Adipocyte (in vitro differentiated cells): ENCODE measurements at regions not wholly inside any gene's neighbourhood (a gene's known extent, or its start where the extent isn't known, plus 50 kb on each side); places are given as distances from the start of the nearest gene placed in this dataset.

Experiments
- DNase-seq: peaks from one replicate; pipeline ENCODE4 v3.0.0-alpha.2; 2015; ENCODE audit warnings: low read depth
- H3K27me3 ChIP-seq: replicated peaks from 2 replicates; pipeline ENCODE4 v1.7.0; 2013; ENCODE audit warnings: mild to moderate bottlenecking, low read length, moderate library complexity; ENCODE audit not compliant: control insufficient read depth, insufficient read depth
- H3K36me3 ChIP-seq: 2 replicates; pipeline ENCODE4 v1.7.0; 2013; ENCODE audit warnings: low read length, mild to moderate bottlenecking, moderate library complexity; ENCODE audit not compliant: control insufficient read depth, insufficient read depth, severe bottlenecking
- H3K4me1 ChIP-seq: 2 replicates; pipeline ENCODE4 v1.7.0; 2013; ENCODE audit warnings: mild to moderate bottlenecking, low read length, moderate library complexity; ENCODE audit not compliant: control insufficient read depth, insufficient read depth
- H3K4me3 ChIP-seq: 2 replicates; pipeline ENCODE4 v1.7.0; 2013; ENCODE audit warnings: mild to moderate bottlenecking, low read length, moderate library complexity
- H3K9ac ChIP-seq: 2 replicates; pipeline ENCODE4 v1.7.0; 2013; ENCODE audit warnings: mild to moderate bottlenecking, low read length, moderate library complexity
- H3K9me3 ChIP-seq: 2 replicates; pipeline ENCODE4 v1.7.0; 2013; ENCODE audit warnings: mild to moderate bottlenecking, low read length, moderate library complexity; ENCODE audit not compliant: control insufficient read depth

DNA sequence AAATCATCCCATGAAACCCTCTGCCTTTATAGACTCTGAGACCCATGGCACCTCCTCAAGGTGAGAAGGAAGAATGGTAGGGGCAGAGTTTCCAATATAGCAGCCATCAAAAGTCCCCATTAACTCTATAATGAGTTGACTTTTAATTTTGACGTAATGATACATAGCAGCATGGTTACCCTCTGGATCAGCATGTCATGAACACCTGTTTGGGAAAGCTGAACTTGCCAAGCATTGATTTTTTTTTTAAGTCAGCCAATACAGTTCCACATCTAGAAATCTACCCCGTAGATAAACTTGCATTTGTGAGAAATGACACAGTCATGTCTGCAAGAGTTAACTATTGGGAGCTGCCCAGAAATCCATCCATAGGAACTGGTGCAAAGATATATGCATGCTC is 191.8 kb downstream of the TMEM114 start:
- no peak for DNase-seq

DNA sequence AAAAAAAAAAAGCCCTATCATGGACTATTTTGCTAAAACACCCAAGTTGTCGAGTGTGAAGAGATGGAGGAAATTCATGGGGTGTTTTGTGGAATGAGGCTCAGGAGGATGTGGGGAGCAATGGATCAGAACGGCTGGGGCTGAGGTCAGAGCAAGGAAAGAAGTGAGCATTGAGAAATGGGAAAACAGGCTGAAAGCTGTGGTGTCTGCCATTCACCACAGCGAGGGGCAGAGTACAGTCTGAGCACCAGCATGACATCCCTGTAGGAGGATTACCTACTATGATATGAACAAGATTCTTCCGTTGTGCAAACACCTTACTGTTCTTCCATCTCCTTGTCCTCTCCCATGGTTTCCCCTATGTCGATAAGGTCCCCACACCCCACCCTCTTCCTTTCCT is 193.1 kb downstream of the TMEM114 start:
- no peak for DNase-seq
- H3K4me3 ChIP-seq = no peak overlapping the region
- H3K36me3 ChIP-seq = no peaks in the 10 kb centered on the region
- no peaks in the 10 kb centered on the region for H3K27me3 ChIP-seq
- H3K9me3 ChIP-seq = peaks cover 2% of the 10 kb centered on the region
- H3K9ac ChIP-seq = no peak overlapping the region
- no peaks in the 10 kb centered on the region for H3K4me1 ChIP-seq

More for the DNA sequence above, 191.8 kb downstream of the TMEM114 start:
- Histone ChIP-seq H3K27me3 (no peaks in the 10 kb centered on the region), H3K9ac (no peak overlapping the region), H3K36me3 (no peaks in the 10 kb centered on the region), H3K4me1 (no peaks in the 10 kb centered on the region), H3K4me3 (no peak overlapping the region), H3K9me3 (no peaks in the 10 kb centered on the region)

DNA sequence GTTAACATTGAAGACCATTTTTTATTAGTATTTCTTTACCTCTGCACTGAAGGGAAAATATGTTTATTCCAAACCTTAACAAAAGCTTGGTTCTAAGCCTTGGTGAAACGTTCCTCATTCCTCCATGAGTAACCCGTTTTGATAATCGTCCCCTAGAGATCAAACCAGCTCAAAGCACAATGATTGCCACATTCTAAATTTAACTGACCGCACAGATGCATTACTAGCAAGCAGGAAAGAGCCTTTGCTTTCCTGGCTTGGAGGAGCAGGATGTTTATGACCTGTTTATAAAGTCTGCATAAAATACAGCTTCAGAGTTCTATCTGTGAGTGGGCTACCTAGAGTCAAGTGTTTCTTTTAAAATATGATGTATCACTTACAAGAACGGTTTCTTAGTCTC is 193.8 kb downstream of the TMEM114 start:
- Histone ChIP-seq H3K36me3 (no peaks in the 10 kb centered on the region), H3K27me3 (no peaks in the 10 kb centered on the region), H3K4me1 (no peaks in the 10 kb centered on the region), H3K4me3 (no peak overlapping the region), H3K9me3 (peaks cover 3% of the 10 kb centered on the region), H3K9ac (no peak overlapping the region)
- DNase-seq = no peak

DNA sequence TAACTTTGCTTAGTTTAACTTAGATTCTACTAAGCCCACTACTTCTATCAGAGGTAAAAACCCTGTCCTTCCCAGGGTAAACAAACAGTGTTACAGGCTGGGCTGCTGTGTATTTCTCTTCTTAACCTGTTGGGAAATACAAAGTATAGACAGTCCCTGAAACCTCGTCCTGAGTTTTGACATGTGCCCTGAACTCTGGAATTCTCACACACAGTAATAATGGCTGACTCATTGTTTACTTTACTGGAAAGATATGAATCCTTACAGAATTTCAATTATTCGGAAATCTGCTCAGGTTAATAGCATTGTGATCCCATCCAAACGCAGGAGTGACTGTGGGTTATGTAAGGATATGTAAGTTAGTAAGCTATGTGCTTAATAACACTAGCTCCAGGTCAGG is 199.1 kb downstream of the TMEM114 start:
- H3K27me3 ChIP-seq = no peaks in the 10 kb centered on the region
- H3K9ac ChIP-seq = no peak overlapping the region
- H3K36me3 ChIP-seq = no peaks in the 10 kb centered on the region
- DNase-seq = no peak
- no peak overlapping the region for H3K4me3 ChIP-seq
- H3K9me3 ChIP-seq = peaks cover 3% of the 10 kb centered on the region
- H3K4me1 ChIP-seq = no peaks in the 10 kb centered on the region

DNA sequence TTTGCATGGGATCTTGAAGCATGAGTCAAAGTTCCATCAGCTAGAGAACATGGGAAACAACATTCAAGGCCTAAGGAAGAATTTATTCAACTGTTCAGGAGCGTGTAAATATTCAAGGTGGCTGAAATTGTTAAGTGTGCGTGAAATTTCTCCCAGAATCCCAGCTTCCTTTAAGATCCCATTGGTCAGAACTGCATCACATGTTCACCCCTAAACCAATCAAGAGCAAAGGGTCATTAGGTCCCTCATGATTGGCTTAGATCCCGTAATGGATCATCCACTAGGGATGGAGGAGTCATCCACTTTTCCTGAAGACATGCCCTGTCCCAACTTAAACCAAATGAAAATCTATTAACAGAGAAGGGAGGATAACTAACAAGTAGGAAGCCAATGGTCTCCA is 201.6 kb downstream of the TMEM114 start:
- H3K4me3 ChIP-seq = no peak overlapping the region
- H3K9me3 ChIP-seq = peaks cover 3% of the 10 kb centered on the region
- no peaks in the 10 kb centered on the region for H3K4me1 ChIP-seq
- DNase-seq = no peak
- no peaks in the 10 kb centered on the region for H3K36me3 ChIP-seq
- H3K9ac ChIP-seq = no peak overlapping the region
- H3K27me3 ChIP-seq = no peaks in the 10 kb centered on the region

DNA sequence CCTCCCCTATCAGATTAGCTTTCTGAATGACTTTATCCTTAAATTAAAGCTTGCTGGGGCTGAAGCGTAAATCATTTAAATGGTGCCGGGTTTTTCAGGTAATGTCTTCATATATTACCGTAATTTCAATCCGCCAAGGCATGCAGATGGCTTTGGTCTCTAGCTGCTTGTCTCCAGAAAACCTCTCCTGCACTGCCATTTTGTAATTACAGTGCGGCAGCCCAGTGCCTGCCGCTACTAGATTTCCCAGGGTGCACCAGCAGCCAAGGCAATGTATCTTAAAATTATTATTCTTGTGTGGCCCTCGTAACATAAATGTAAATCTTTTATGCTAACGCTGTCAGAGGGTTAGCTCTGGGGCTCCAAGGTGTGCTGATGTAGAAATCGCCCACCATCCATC is 208.5 kb downstream of the TMEM114 start:
- H3K9me3 ChIP-seq = no peaks in the 10 kb centered on the region
- H3K36me3 ChIP-seq = no peaks in the 10 kb centered on the region
- no peak overlapping the region for H3K4me3 ChIP-seq
- H3K27me3 ChIP-seq = no peaks in the 10 kb centered on the region
- H3K4me1 ChIP-seq = no peaks in the 10 kb centered on the region
- no peak overlapping the region for H3K9ac ChIP-seq
- DNase-seq = no peak

DNA sequence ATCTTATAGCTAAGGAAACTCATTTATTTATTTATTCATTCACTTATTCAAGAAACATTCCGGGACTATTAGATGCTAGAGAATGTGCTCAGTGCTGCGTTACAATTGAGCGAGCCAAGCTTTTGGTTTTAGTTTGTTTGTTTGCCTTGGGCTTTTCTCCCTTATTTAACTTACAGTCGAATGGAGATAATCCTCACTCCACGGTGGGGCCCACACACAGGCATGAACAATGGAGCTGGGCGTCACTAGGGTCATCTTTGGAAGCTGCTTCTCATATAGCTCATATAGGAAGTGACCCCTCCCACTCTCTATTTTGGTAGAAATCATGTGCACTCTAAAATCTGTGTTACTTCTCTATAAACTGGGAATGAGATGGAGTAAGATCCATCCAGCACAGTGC is 210.0 kb downstream of the TMEM114 start:
- H3K27me3 ChIP-seq = no peaks in the 10 kb centered on the region
- H3K9ac ChIP-seq = no peak overlapping the region
- H3K4me1 ChIP-seq = no peaks in the 10 kb centered on the region
- H3K9me3 ChIP-seq = no peaks in the 10 kb centered on the region
- H3K4me3 ChIP-seq = no peak overlapping the region
- no peaks in the 10 kb centered on the region for H3K36me3 ChIP-seq
- DNase-seq = no peak

DNA sequence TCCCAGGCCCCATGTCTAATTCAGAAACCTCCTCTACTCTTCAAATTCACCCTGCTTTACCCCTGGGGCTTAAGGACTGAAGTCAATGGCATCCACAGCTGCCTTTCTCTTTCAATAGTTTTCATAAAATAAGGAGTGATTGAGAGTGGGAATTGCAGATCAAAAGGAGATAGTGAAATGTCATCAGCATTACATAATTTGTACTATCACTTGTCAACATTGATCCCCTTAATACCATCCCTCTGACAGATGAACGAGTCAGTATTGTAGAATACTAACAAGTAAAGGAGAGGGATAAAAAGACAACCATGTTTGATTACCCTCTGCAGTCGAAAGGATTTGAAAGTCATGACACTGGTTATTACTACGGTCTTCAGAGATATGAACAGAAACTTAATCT is 212.4 kb downstream of the TMEM114 start:
- no peak overlapping the region for H3K4me3 ChIP-seq
- H3K9me3 ChIP-seq = no peaks in the 10 kb centered on the region
- no peaks in the 10 kb centered on the region for H3K4me1 ChIP-seq
- H3K36me3 ChIP-seq = no peaks in the 10 kb centered on the region
- DNase-seq = no peak
- no peak overlapping the region for H3K9ac ChIP-seq
- H3K27me3 ChIP-seq = no peaks in the 10 kb centered on the region

DNA sequence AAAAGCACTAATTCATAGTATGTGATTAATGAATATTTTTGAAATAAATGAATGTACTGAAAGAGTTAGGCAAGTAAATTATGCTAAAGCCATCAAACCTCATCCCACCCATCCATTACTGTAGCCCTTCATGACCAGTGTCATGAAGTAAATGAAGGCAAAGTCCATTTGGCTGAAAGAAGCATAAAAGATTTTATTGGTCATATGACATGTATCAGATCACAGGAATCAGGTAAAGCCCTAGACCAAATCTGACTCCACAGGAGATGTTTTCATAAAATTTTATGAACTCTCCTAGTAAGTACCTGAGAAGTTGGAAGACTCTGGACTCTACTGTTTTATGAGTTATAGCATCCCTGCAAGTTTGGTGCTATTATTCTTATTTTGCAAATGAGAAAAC is 213.5 kb downstream of the TMEM114 start:
- no peaks in the 10 kb centered on the region for H3K36me3 ChIP-seq
- no peak for DNase-seq
- no peaks in the 10 kb centered on the region for H3K9me3 ChIP-seq
- no peak overlapping the region for H3K4me3 ChIP-seq
- H3K9ac ChIP-seq = no peak overlapping the region
- H3K27me3 ChIP-seq = no peaks in the 10 kb centered on the region
- no peaks in the 10 kb centered on the region for H3K4me1 ChIP-seq

DNA sequence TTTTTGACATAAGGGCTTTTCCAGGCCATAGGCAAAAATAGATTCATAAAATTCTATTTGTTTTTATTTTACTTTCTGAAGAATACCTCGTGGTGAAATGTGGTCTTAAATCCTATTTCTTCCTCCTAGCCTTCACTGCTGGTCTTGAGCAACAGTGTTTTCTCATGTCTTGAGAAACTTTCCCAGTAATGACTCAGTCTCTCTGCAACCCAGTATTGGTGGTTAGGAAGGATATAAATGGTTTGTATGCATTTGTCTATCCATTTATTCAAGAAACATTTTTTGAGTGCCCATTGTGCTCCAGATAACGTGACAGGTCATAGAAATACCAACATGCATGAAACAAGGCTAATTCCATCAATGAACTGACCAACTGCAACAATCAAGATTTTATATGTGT is 213.9 kb downstream of the TMEM114 start:
- H3K9ac ChIP-seq = no peak overlapping the region
- H3K36me3 ChIP-seq = no peaks in the 10 kb centered on the region
- H3K27me3 ChIP-seq = no peaks in the 10 kb centered on the region
- H3K9me3 ChIP-seq = no peaks in the 10 kb centered on the region
- no peak overlapping the region for H3K4me3 ChIP-seq
- DNase-seq = no peak
- no peaks in the 10 kb centered on the region for H3K4me1 ChIP-seq

DNA sequence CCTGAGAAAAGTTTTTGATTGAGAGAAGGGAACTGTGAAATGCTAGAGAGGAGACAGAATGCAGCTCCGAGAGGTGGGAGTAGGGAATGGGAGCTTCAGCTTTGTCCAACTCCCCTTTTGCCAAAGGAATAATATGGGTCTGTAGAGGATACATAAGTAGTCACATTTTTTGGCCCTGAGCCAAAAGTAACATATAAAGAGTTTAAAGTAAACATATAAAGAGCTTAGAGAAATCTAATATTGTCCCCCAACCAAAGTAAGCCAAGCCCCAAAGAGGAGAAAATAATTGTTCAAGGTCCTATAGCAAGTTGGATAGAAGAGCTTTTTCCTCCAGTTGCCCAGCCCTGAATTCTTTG is 215.1 kb downstream of the TMEM114 start:
- H3K9ac ChIP-seq = no peak overlapping the region
- no peaks in the 10 kb centered on the region for H3K9me3 ChIP-seq
- no peak for DNase-seq
- H3K36me3 ChIP-seq = no peaks in the 10 kb centered on the region
- H3K4me1 ChIP-seq = no peaks in the 10 kb centered on the region
- H3K27me3 ChIP-seq = no peaks in the 10 kb centered on the region
- H3K4me3 ChIP-seq = no peak overlapping the region

DNA sequence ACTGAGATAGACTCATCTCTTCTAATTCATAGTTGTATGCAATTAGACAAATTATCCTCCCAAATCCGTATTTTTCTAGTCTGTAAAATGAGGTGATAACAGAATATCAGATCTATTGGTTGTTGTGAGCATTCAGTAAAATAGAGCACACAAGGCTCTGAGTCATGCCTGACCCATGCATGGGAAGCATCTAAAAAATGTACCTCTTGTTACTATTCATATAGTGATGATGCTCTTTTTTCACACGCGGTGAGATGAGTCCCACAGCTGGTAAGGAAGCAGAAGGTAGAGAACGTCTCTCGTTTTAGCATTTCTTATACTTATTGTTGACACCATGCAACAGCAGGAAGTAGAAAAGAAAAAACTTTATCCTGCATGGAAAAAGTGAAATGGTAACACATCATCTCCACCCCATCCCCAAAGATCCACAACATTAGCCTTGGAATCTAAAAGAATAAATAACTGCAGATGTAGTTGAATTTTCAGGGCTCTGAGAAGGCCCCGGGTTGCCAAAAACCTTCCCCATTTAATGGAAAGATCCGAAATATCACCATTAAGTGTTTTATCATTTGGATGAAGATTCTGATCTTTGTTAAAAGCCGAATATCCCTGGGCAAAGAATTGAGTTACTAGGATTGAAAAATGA is 215.6 kb downstream of the TMEM114 start:
- no peak overlapping the region for H3K4me3 ChIP-seq
- DNase-seq = no peak
- H3K27me3 ChIP-seq = no peaks in the 10 kb centered on the region
- H3K36me3 ChIP-seq = no peaks in the 10 kb centered on the region
- no peak overlapping the region for H3K9ac ChIP-seq
- H3K4me1 ChIP-seq = no peaks in the 10 kb centered on the region
- H3K9me3 ChIP-seq = peaks cover under 1% of the 10 kb centered on the region
